ENCODE measurements at regions not wholly inside any gene's neighbourhood (a gene's known extent, or its start where the extent isn't known, plus 50 kb on each side); places are given as distances from the start of the nearest gene placed in this dataset.

DNA sequence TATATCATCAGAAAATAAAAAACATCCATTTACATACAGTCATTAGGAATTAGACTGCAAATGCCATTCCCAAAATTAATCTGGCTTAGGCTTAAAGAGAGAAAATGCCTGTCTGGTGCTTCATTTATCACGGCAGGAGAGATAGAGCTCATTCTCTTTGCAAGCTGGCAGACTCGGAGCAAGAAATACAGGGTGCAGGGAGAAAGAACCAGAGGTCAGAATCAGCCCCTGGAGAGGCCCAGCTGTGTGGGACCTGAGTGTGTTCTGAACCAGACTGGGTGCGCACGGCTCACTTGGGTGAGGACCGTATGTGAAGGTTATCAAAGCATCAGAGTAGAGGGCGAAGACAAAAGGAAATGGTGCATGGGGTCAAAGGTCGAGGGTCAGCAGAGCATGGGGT is 227.8 kb downstream of the ACKR3 start:
- Histone ChIP-seq H2AFZ (ENCODE audit: low read length, unreplicated experiment) (no peak overlapping the region), H3K79me2 (ENCODE audit: control insufficient read depth, insufficient read depth, low read length, unreplicated experiment) (no peaks in the 10 kb centered on the region), H3K36me3 (ENCODE audit: insufficient read depth, low read length) (no peaks in the 10 kb centered on the region)

DNA sequence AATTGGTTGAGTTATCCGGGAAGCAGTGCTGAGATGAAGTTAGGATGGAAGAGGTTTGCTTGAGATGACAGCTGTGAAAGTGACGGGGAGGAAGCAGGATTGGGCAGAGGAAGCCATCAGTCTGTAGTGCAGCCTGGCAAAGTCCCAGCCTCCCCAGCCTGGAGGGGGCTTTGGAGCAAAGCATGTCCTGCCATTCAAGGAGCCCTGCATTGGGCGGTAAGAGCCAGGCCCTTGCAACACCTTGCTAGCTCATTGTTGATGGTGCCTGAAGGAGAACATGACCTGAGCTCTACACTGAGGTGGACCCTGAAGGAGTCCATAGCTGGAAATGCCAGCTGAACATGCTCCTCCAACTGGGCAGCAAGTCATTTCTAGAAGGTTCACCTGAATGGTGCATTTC is 228.9 kb downstream of the ACKR3 start:
- Histone ChIP-seq H3K27me3 (ENCODE audit: insufficient read depth, low read length) (peaks cover 18% of the 10 kb centered on the region; the same call in 1 of the 2 replicates), H3K79me2 (ENCODE audit: control insufficient read depth, insufficient read depth, low read length, unreplicated experiment) (no peaks in the 10 kb centered on the region), H3K27ac (ENCODE audit: low read depth, low read length) (no peak overlapping the region), H3K4me1 (ENCODE audit: control insufficient read depth, insufficient read depth, low read length, unreplicated experiment) (no peaks in the 10 kb centered on the region), H3K36me3 (ENCODE audit: insufficient read depth, low read length) (no peaks in the 10 kb centered on the region), H2AFZ (ENCODE audit: low read length, unreplicated experiment) (no peak overlapping the region), H3K4me3 (ENCODE audit: low read depth, low read length) (no peak overlapping the region)

More for the DNA sequence above, 227.8 kb downstream of the ACKR3 start:
- Histone ChIP-seq H3K4me1 (ENCODE audit: control insufficient read depth, insufficient read depth, low read length, unreplicated experiment) (no peaks in the 10 kb centered on the region), H3K27me3 (ENCODE audit: insufficient read depth, low read length) (peaks cover 19% of the 10 kb centered on the region; the same call in 1 of the 2 replicates), H3K4me3 (ENCODE audit: low read depth, low read length) (no peak overlapping the region), H3K27ac (ENCODE audit: low read depth, low read length) (no peak overlapping the region)

DNA sequence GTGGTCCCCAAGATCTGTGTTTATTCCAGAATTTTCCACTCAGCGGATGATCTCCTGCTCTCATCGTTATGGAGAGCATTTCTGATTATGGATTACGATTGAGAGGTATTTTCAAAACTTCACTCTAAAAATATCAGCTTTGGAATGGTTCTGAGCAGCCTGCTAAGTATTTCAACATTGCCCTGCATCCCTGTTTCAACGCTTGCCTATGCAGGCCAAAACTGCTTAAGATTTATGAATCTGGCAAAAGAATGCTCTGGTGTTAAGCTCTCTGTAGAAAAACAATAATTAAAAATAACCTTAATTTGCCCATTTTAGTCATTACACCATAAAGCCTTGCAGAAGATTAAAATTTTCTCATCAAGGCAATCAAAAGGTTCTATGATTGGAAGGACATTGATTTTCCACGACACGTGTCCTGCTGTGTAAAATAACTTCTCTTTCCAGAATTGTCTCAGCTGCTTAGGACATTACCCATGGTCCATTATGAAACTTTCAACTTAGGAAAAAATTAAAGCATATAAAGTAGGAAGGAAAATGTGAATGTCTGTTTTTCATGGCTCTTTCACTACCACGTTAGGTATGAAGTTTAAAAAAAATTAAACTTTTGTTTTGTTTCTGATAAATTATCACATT is 229.9 kb downstream of the ACKR3 start:
- Histone ChIP-seq H3K4me1 (ENCODE audit: control insufficient read depth, insufficient read depth, low read length, unreplicated experiment) (no peaks in the 10 kb centered on the region), H2AFZ (ENCODE audit: low read length, unreplicated experiment) (no peak overlapping the region), H3K27me3 (ENCODE audit: insufficient read depth, low read length) (peaks cover 12% of the 10 kb centered on the region), H3K27ac (ENCODE audit: low read depth, low read length) (no peak overlapping the region), H3K79me2 (ENCODE audit: control insufficient read depth, insufficient read depth, low read length, unreplicated experiment) (no peaks in the 10 kb centered on the region), H3K36me3 (ENCODE audit: insufficient read depth, low read length) (no peaks in the 10 kb centered on the region), H3K4me3 (ENCODE audit: low read depth, low read length) (no peak overlapping the region)

DNA sequence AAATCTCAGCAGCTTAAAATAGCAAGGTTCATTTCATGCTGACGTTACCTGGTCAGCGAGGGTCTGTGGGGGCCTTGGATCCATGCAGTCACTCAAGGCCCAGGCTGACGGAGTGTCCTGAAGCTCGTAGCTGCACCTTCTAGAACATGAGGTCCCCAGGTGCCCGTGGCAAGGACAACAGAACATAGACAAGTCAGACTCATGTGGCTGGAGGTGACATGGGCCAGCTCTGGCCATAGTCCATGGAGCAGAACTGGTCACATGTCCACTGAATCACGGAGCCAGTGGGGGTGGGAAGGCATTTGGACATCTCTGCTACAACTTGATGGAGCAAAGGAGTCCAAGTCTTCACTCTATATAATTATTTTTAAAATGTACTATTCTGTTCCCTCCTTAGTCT is 233.2 kb downstream of the ACKR3 start:
- H3K4me3 ChIP-seq (ENCODE audit: low read depth, low read length): no peak overlapping the region
- no peaks in the 10 kb centered on the region for H3K79me2 ChIP-seq (ENCODE audit: control insufficient read depth, insufficient read depth, low read length, unreplicated experiment)
- no peak overlapping the region for H2AFZ ChIP-seq (ENCODE audit: low read length, unreplicated experiment)
- H3K4me1 ChIP-seq (ENCODE audit: control insufficient read depth, insufficient read depth, low read length, unreplicated experiment): no peaks in the 10 kb centered on the region
- H3K27ac ChIP-seq (ENCODE audit: low read depth, low read length): no peak overlapping the region
- H3K27me3 ChIP-seq (ENCODE audit: insufficient read depth, low read length): no peaks in the 10 kb centered on the region; the same call in 1 of the 2 replicates
- H3K36me3 ChIP-seq (ENCODE audit: insufficient read depth, low read length): no peaks in the 10 kb centered on the region

DNA sequence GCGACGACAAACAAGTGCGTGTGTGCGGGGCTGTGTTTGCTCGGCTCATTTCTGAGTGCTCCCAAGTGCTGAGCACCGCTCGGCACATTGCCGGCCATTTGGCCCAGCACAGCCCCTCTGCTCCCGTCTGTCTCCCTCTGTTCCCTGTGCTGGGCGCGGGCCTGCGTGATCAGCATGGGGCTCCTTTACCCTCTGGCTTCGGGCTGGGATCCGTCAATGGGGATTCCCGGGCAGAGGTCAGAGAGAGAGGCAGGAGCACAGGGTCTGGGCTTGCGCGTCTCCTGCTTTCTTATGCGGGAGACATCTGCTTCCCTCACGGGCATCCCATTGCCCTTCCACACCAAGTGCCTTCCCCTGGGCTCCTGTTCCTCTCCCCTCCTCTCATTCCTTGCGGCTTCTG is 234.0 kb downstream of the ACKR3 start:
- Histone ChIP-seq H2AFZ (ENCODE audit: low read length, unreplicated experiment) (no peak overlapping the region), H3K36me3 (ENCODE audit: insufficient read depth, low read length) (no peaks in the 10 kb centered on the region), H3K4me3 (ENCODE audit: low read depth, low read length) (no peak overlapping the region), H3K27me3 (ENCODE audit: insufficient read depth, low read length) (no peaks in the 10 kb centered on the region; the same call in 1 of the 2 replicates), H3K79me2 (ENCODE audit: control insufficient read depth, insufficient read depth, low read length, unreplicated experiment) (no peaks in the 10 kb centered on the region), H3K4me1 (ENCODE audit: control insufficient read depth, insufficient read depth, low read length, unreplicated experiment) (no peaks in the 10 kb centered on the region), H3K27ac (ENCODE audit: low read depth, low read length) (no peak overlapping the region)

DNA sequence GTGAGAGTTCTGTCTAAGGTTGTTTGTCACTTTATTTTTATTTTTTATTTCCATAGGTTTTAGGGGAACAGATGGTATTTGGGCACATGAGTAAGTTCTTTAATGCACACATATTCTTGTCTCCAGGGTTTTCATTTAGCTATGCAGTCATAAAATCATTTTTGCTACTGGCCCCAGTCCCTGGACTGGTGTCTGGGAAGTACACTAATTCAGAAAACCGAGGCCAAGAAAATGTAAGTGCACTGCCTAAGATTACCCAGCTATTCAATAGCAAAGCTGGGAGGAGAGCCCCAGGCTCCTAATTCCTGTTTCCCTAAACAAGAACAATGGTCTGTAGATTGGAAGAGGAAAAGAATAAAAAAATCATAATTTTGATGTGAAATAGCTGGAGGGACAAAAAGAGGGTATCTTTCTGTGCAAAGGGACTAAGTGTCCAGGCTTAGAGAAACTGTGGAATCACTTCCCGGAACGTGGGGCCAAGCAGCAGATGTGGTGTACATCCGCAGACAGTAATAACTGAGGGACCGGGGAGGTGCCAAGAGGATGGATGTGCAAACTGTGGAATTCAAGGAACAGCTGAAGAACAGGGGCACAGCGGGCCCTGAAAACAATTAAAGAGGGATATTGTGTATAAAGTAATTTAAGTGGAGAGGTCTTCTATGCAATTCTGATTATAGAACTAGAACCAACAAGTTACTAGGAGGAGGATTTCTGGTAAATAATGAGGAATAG is 236.3 kb downstream of the ACKR3 start:
- no peaks in the 10 kb centered on the region for H3K79me2 ChIP-seq (ENCODE audit: control insufficient read depth, insufficient read depth, low read length, unreplicated experiment)
- no peaks in the 10 kb centered on the region for H3K36me3 ChIP-seq (ENCODE audit: insufficient read depth, low read length)
- H2AFZ ChIP-seq (ENCODE audit: low read length, unreplicated experiment): no peak overlapping the region
- H3K4me1 ChIP-seq (ENCODE audit: control insufficient read depth, insufficient read depth, low read length, unreplicated experiment): no peaks in the 10 kb centered on the region
- H3K27me3 ChIP-seq (ENCODE audit: insufficient read depth, low read length): no peaks in the 10 kb centered on the region; the same call in 1 of the 2 replicates
- H3K27ac ChIP-seq (ENCODE audit: low read depth, low read length): no peak overlapping the region
- H3K4me3 ChIP-seq (ENCODE audit: low read depth, low read length): no peak overlapping the region

DNA sequence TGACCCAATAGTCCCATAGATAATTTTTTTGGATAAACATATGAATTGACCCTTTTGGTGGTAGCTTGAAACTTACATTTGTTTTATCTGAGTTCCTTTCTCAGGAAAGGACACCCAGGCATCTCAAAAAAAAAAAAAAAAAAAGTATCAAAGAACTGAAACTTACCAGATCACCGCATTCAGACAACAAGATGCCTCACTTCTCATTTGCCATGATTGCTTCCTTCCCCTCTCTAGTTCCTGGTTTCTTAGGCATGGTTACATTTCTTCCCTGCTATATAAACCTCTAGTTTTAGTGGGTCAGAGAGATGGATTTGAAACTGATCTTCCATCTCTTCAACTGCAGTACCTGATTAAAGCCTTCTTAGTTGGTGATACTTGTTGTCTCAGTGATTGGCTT is 240.1 kb downstream of the ACKR3 start:
- no peak overlapping the region for H3K4me3 ChIP-seq (ENCODE audit: low read depth, low read length)
- no peaks in the 10 kb centered on the region for H3K4me1 ChIP-seq (ENCODE audit: control insufficient read depth, insufficient read depth, low read length, unreplicated experiment)
- no peaks in the 10 kb centered on the region for H3K79me2 ChIP-seq (ENCODE audit: control insufficient read depth, insufficient read depth, low read length, unreplicated experiment)
- H3K27ac ChIP-seq (ENCODE audit: low read depth, low read length): no peak overlapping the region
- no peaks in the 10 kb centered on the region for H3K27me3 ChIP-seq (ENCODE audit: insufficient read depth, low read length)
- no peaks in the 10 kb centered on the region for H3K36me3 ChIP-seq (ENCODE audit: insufficient read depth, low read length)
- no peak overlapping the region for H2AFZ ChIP-seq (ENCODE audit: low read length, unreplicated experiment)

DNA sequence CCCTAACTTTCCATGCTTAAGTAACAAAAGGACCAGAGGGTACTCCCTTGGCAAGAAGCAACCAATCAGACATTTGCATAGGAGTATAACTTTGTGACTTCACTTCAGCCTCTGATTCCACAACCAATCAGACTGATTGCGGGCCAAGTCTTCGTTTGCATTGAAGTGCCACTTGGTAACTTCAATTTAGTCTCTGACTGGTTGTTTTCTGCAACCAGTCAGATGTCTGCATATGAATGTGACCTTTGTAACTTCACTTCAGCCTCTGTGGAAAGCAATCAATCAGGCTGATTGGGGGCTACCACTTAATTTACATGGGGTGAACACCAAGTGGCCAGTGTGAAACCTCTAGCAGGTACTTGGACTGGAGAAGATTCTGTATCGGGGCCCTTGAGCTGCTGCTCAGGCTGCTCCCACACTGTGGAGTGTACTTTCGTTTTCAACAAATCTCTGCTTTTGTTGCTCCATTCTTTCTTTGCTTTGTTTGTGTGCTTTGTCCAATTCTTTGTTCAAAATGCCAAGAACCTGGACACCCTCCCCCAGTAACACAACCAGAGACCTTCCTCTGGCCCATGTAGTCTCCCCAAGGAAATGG is 241.5 kb downstream of the ACKR3 start:
- Histone ChIP-seq H3K36me3 (ENCODE audit: insufficient read depth, low read length) (no peaks in the 10 kb centered on the region), H3K27ac (ENCODE audit: low read depth, low read length) (no peak overlapping the region), H3K4me3 (ENCODE audit: low read depth, low read length) (no peak overlapping the region), H2AFZ (ENCODE audit: low read length, unreplicated experiment) (no peak overlapping the region), H3K27me3 (ENCODE audit: insufficient read depth, low read length) (no peaks in the 10 kb centered on the region), H3K79me2 (ENCODE audit: control insufficient read depth, insufficient read depth, low read length, unreplicated experiment) (no peaks in the 10 kb centered on the region), H3K4me1 (ENCODE audit: control insufficient read depth, insufficient read depth, low read length, unreplicated experiment) (no peaks in the 10 kb centered on the region)

DNA sequence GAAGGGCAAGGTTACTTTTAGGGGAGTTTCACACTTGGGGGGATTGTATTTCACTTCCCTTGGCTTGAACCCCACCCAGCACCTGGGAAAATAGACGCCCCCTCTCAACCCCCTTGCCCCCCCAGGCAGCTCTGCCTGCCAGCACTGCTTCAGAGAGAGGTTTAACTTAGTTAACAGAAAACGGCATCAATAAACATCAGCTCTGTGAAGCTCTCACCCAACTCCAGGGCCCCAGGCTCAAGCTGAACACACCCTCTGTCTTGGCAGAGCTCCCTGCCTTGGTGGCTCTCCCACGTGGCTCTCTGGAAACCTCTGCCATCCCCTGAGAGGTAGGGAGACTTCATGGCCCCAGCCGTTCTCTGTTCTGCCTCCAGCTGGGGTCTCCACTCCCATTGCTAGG is 244.1 kb downstream of the ACKR3 start:
- no peak overlapping the region for H2AFZ ChIP-seq (ENCODE audit: low read length, unreplicated experiment)
- H3K27ac ChIP-seq (ENCODE audit: low read depth, low read length): no peak overlapping the region
- no peaks in the 10 kb centered on the region for H3K4me1 ChIP-seq (ENCODE audit: control insufficient read depth, insufficient read depth, low read length, unreplicated experiment)
- no peaks in the 10 kb centered on the region for H3K36me3 ChIP-seq (ENCODE audit: insufficient read depth, low read length)
- H3K27me3 ChIP-seq (ENCODE audit: insufficient read depth, low read length): 0 out of 2 replicates have a peak, but pooled peaks cover 3% of the 10 kb centered on the region
- no peaks in the 10 kb centered on the region for H3K79me2 ChIP-seq (ENCODE audit: control insufficient read depth, insufficient read depth, low read length, unreplicated experiment)
- no peak overlapping the region for H3K4me3 ChIP-seq (ENCODE audit: low read depth, low read length)

DNA sequence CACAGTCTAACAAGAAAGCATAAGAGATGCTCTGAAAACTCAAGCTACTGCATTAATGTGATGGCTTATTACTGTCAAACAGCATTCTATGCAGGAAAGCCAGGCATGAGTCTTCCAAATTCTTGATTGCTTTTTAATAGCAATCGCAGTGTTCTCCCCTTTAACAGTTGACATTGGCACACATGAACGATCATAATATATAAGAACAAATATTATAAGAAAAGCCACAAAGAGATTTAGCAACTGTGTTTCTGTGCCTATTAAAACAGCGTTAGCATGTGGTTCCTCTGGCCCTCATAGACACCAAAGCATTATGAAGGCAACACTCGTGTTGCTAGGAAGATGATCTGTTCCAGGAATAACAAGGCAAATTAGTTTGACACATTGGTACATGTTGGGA is 245.0 kb downstream of the ACKR3 start:
- Histone ChIP-seq H3K27ac (ENCODE audit: low read depth, low read length) (no peak overlapping the region), H3K79me2 (ENCODE audit: control insufficient read depth, insufficient read depth, low read length, unreplicated experiment) (no peaks in the 10 kb centered on the region), H2AFZ (ENCODE audit: low read length, unreplicated experiment) (no peak overlapping the region), H3K4me1 (ENCODE audit: control insufficient read depth, insufficient read depth, low read length, unreplicated experiment) (no peaks in the 10 kb centered on the region), H3K36me3 (ENCODE audit: insufficient read depth, low read length) (no peaks in the 10 kb centered on the region), H3K4me3 (ENCODE audit: low read depth, low read length) (no peak overlapping the region), H3K27me3 (ENCODE audit: insufficient read depth, low read length) (0 out of 2 replicates have a peak, but pooled peaks cover 3% of the 10 kb centered on the region)

DNA sequence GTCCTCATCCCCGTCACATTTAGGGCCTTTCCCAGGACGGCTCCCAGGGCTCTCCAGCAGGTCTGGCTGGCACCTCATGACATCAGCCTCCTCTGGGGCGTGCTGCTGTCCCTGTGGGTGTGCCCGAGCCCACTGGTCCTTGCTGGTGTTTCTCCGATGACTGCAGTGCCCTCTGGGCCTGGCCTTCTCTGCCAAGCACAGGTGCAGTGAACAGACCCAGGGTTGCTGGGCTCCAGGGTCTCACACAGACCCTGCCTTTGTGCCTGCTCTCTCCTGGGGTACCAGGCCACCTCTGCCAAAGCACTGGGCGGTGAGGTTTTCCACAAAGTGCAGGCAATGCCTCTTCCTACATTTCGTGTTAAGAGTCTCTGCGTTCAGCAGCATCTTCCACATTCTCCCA is 246.1 kb downstream of the ACKR3 start:
- H3K4me1 ChIP-seq (ENCODE audit: control insufficient read depth, insufficient read depth, low read length, unreplicated experiment): no peaks in the 10 kb centered on the region
- no peaks in the 10 kb centered on the region for H3K36me3 ChIP-seq (ENCODE audit: insufficient read depth, low read length)
- H2AFZ ChIP-seq (ENCODE audit: low read length, unreplicated experiment): no peak overlapping the region
- no peak overlapping the region for H3K27ac ChIP-seq (ENCODE audit: low read depth, low read length)
- no peaks in the 10 kb centered on the region for H3K79me2 ChIP-seq (ENCODE audit: control insufficient read depth, insufficient read depth, low read length, unreplicated experiment)
- peaks cover 3% of the 10 kb centered on the region; the same call in 1 of the 2 replicates for H3K27me3 ChIP-seq (ENCODE audit: insufficient read depth, low read length)
- H3K4me3 ChIP-seq (ENCODE audit: low read depth, low read length): no peak overlapping the region
